Natural killer cell (primary cell): ENCODE measurements at regions not wholly inside any gene's neighbourhood (a gene's known extent, or its start where the extent isn't known, plus 50 kb on each side); places are given as distances from the start of the nearest gene placed in this dataset.

ENCODE experiments used
- ATAC-seq, 3 donors: fragments of 150-1000 bp in 2 of 3; fragments of 200-7000 bp in 1 of 3; cut with Tn5 transposase; 1 replicate in 1 of 3; 2 replicates in 2 of 3; pipeline ENCODE4 v1.10.0; 2021; ENCODE audit warnings: mild to moderate bottlenecking in 2 of 3, moderate library complexity in 2 of 3
- DNase-seq, 2 donors: peaks; one replicate each; pipeline versions ENCODE4 v3.0.0 to v3.0.0-alpha.2; 2013 to 2021; ENCODE audit warnings: mixed read lengths in 1 of 2
- H3K27ac ChIP-seq: one replicate; pipeline ENCODE4 v1.5.1; 2013; ENCODE audit warnings: mild to moderate bottlenecking, low read length
- H3K27me3 ChIP-seq: one replicate; pipeline ENCODE4 v1.6.1; 2013; ENCODE audit warnings: low read length; ENCODE audit not compliant: control insufficient read depth, insufficient read depth
- H3K36me3 ChIP-seq: one replicate; pipeline ENCODE4 v1.6.1; 2013; ENCODE audit warnings: low read length; ENCODE audit not compliant: control insufficient read depth, insufficient read depth
- H3K4me1 ChIP-seq: one replicate; pipeline ENCODE4 v1.6.1; 2013; ENCODE audit warnings: low read length; ENCODE audit not compliant: control insufficient read depth, insufficient read depth
- H3K4me3 ChIP-seq: one replicate; pipeline ENCODE4 v1.5.1; 2013; ENCODE audit warnings: low read length
- H3K9me3 ChIP-seq: one replicate; pipeline ENCODE4 v1.6.1; 2013; ENCODE audit warnings: low read length; ENCODE audit not compliant: control insufficient read depth, insufficient read depth
- H3K27ac Mint-ChIP-seq, 2 donors: one replicate each; pipeline ENCODE4 v1.8.0; 2022; ENCODE audit warnings: mild to moderate bottlenecking in 2 of 2, mixed read lengths in 2 of 2, moderate library complexity in 1 of 2
- H3K27me3 Mint-ChIP-seq, 2 donors: one replicate each; pipeline ENCODE4 v1.8.0; 2022; ENCODE audit warnings: low read depth in 2 of 2, mixed read lengths in 2 of 2
- H3K36me3 Mint-ChIP-seq: one replicate; pipeline ENCODE4 v1.8.0; 2022; ENCODE audit warnings: mixed read lengths
- H3K4me1 Mint-ChIP-seq, 2 donors: one replicate each; pipeline ENCODE4 v1.8.0; 2022; ENCODE audit warnings: mixed read lengths in 2 of 2
- H3K4me3 Mint-ChIP-seq: one replicate; pipeline ENCODE4 v1.8.0; 2022; ENCODE audit warnings: mild to moderate bottlenecking, moderate library complexity, mixed read lengths
- H3K9me3 Mint-ChIP-seq, 2 donors: one replicate each; pipeline ENCODE4 v1.8.0; 2022; ENCODE audit warnings: mixed read lengths in 2 of 2
- WGBS: methylation state at CpG from one replicate; pipeline ENCODE4 v1.1.7; 2013; ENCODE audit warnings: missing lambda C conversion rate; ENCODE audit not compliant: insufficient coverage; 5-methylcytosine and 5-hydroxymethylcytosine counted together
- intact Hi-C: fragments of 100-400 bp; cut with micrococcal nuclease; formaldehyde crosslinking; loops from one replicate; pipeline ENCODE4 v1.14.2; 2022
- TF ChIP-seq, protein P1 (sequence below): fragments of 200-600 bp; IDR thresholded peaks from one replicate; pipeline ENCODE4 v1.8.0; 2022; ENCODE audit warnings: antibody characterized with exemption

DNA sequence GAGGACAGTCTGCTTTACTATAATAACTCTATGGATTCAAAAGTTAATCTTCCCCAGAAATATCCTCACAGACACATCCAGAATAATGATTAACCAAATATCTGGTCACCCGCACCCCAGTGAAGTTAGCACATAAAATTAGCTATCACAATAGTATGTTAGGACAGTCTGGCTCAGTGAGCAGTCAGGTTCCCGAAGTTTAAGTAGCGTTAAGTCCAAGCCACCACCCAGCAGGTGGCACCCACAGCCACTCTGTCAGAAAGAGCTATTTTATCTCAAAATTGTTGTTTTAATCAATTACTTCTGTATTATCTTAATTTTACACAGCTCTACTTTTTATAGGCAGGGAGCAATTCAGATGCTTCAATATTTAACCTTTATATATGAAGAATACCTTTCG lies 537.5 kb downstream of the MBD2 start:
- Mint-ChIP-seq H3K27ac (no peak overlapping the region), H3K4me1 (no peaks in the 10 kb centered on the region), H3K27me3 (no peaks in the 10 kb centered on the region), H3K36me3 (no peaks in the 10 kb centered on the region), H3K4me3 (no peak overlapping the region), H3K9me3 (peaks cover 3 to 5% of the 10 kb centered on the region in 2 donors)
- DNase-seq (no peak), ATAC-seq (no peak)
- no peak overlapping the region for H3K27ac ChIP-seq
- H3K4me3 ChIP-seq, result no peak overlapping the region
- no peaks in the 10 kb centered on the region for H3K36me3 ChIP-seq
- no peaks in the 10 kb centered on the region for H3K27me3 ChIP-seq
- TF ChIP-seq, protein P1, sequence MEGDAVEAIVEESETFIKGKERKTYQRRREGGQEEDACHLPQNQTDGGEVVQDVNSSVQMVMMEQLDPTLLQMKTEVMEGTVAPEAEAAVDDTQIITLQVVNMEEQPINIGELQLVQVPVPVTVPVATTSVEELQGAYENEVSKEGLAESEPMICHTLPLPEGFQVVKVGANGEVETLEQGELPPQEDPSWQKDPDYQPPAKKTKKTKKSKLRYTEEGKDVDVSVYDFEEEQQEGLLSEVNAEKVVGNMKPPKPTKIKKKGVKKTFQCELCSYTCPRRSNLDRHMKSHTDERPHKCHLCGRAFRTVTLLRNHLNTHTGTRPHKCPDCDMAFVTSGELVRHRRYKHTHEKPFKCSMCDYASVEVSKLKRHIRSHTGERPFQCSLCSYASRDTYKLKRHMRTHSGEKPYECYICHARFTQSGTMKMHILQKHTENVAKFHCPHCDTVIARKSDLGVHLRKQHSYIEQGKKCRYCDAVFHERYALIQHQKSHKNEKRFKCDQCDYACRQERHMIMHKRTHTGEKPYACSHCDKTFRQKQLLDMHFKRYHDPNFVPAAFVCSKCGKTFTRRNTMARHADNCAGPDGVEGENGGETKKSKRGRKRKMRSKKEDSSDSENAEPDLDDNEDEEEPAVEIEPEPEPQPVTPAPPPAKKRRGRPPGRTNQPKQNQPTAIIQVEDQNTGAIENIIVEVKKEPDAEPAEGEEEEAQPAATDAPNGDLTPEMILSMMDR, result no peak
- H3K9me3 ChIP-seq, result no peaks in the 10 kb centered on the region
- 69% methylated on average over 2 of the region's 4 CpGs for WGBS
- intact Hi-C loops, result no loop called here
- H3K4me1 ChIP-seq, result no peaks in the 10 kb centered on the region

DNA sequence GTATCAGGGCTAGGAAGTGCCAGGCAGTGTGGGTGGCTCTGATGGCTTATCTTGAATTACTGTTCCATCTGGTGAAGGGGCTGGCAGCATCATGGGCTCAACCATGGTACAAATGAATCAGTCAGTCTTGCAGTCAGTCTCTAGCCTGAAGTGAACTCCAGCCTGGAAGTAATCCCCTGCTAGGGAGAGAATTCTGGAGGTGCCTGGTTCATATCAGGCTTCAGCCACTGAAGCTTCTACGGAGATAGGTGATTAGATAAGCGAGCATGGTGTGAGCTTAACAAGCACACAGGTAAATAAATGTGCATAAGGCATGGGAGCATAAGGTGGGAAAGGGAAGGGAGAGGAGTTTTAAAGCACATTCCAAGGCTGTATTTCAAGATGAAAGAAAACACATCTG lies 541.7 kb downstream of the MBD2 start:
- ATAC-seq, result no peak
- TF ChIP-seq, protein P1, result no peak
- WGBS, result 56% methylated on average over 2 of the region's 2 CpGs

DNA sequence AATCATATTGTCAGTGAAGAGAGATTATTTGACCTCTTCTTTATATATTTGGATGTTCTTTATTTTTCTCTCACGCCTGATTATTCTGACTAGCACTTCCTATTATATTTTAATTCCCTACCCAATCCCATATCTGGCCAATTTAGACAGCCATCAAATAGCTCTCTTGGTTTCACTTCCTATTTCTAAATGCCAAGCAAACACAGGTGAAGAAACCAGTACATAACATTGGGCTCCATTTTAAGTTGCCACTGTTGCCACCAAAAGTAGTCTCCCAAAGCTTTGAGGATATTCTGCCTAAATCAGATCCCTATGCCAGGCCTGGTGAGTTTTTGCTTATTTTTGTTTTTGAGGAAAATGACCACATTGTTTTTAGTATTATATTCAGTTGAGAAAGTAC lies 547.0 kb downstream of the MBD2 start:
- H3K4me1 ChIP-seq, result no peaks in the 10 kb centered on the region
- no peak overlapping the region for H3K4me3 ChIP-seq
- no peak for ATAC-seq
- WGBS, result 75% methylated on average over 1 of the region's 1 CpG
- DNase-seq, result no peak
- no peaks in the 10 kb centered on the region for H3K27me3 Mint-ChIP-seq
- no peaks in the 10 kb centered on the region for H3K36me3 Mint-ChIP-seq
- no peak overlapping the region for H3K27ac ChIP-seq
- intact Hi-C loops, result no loop called here
- no peaks in the 10 kb centered on the region for H3K27me3 ChIP-seq
- H3K4me3 Mint-ChIP-seq, result no peak overlapping the region
- no peaks in the 10 kb centered on the region for H3K9me3 ChIP-seq
- H3K9me3 Mint-ChIP-seq, result peaks cover 6 to 8% of the 10 kb centered on the region in 2 donors
- H3K36me3 ChIP-seq, result no peaks in the 10 kb centered on the region
- H3K4me1 Mint-ChIP-seq, result no peaks in the 10 kb centered on the region
- no peak overlapping the region for H3K27ac Mint-ChIP-seq
- TF ChIP-seq, protein P1, result no peak

More for the DNA sequence above, 541.7 kb downstream of the MBD2 start:
- Histone ChIP-seq H3K9me3 (no peaks in the 10 kb centered on the region), H3K36me3 (no peaks in the 10 kb centered on the region), H3K4me1 (no peaks in the 10 kb centered on the region), H3K4me3 (no peak overlapping the region), H3K27me3 (no peaks in the 10 kb centered on the region), H3K27ac (no peak overlapping the region)
- Mint-ChIP-seq H3K36me3 (no peaks in the 10 kb centered on the region), H3K27ac (no peak overlapping the region), H3K4me1 (no peaks in the 10 kb centered on the region), H3K4me3 (no peak overlapping the region), H3K27me3 (no peaks in the 10 kb centered on the region), H3K9me3 (peaks cover 0 to 3% of the 10 kb centered on the region in 2 donors)
- no peak for DNase-seq
- intact Hi-C loops, result no loop called here

DNA sequence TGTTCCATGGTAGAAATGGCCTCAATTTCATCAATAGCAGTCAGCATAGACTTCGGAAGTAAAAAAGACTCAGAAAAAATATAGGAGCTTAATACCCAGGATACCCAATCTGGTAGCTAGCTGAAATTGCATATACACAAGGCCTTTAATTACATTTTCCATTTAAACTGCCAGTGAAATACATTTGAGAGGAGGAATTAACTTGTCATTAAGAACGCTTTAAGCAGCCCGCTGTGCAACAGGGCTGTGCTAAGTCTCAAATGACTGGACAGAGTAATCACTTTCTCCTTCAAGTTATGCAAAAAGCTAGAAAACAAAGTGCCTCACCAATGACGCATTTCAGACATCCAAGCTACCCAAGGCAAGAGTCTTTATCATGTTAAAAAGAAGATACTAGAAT lies 558.8 kb downstream of the MBD2 start:
- no peak for DNase-seq
- Mint-ChIP-seq H3K4me1 (no peaks in the 10 kb centered on the region), H3K27me3 (no peaks in the 10 kb centered on the region), H3K4me3 (no peak overlapping the region), H3K36me3 (peaks cover 3% of the 10 kb centered on the region), H3K27ac (no peak overlapping the region), H3K9me3 (peaks cover 23 to 34% of the 10 kb centered on the region in 2 donors)
- no peaks in the 10 kb centered on the region for H3K27me3 ChIP-seq
- no peaks in the 10 kb centered on the region for H3K9me3 ChIP-seq
- no peaks in the 10 kb centered on the region for H3K36me3 ChIP-seq
- H3K4me3 ChIP-seq, result no peak overlapping the region
- intact Hi-C loops, result no loop called here
- no peak overlapping the region for H3K27ac ChIP-seq
- ATAC-seq, result no peak
- WGBS, result 85% methylated on average over 3 of the region's 4 CpGs
- H3K4me1 ChIP-seq, result no peaks in the 10 kb centered on the region
- TF ChIP-seq, protein P1, result no peak
